GM18873 (cell line): ENCODE measurements at regions not wholly inside any gene's neighbourhood (a gene's known extent, or its start where the extent isn't known, plus 50 kb on each side); places are given as distances from the start of the nearest gene placed in this dataset.
A peak's percentile ranks its signal among the peaks of the same experiment; 100 is the strongest.

Experiments used
- ATAC-seq: cut with Tn5 transposase; IDR thresholded peaks from one replicate; pipeline ENCODE4 v1.9.1; 2021; ENCODE audit warnings: mild to moderate bottlenecking, moderate library complexity, moderate number of reproducible peaks; ENCODE audit not compliant: unreplicated experiment, low FRiP score

GRCh38 chr21:25080661-25081060, 526.6 kb downstream of the MRPL39 start:
- ATAC-seq, result no peak

GRCh38 chr21:25080141-25080540, 527.1 kb downstream of the MRPL39 start:
- no peak for ATAC-seq

- ATAC-seq, result no peak
These were observed 528.2 kb downstream of the MRPL39 start for GRCh38 chr21:25079053-25079452.

GRCh38 chr21:25062061-25062460, 545.2 kb downstream of the MRPL39 start:
- peak; percentile 86 for ATAC-seq

- peak; percentile 43 for ATAC-seq
These were observed 552.6 kb downstream of the MRPL39 start for GRCh38 chr21:25054689-25055088.

- ATAC-seq, result peak; percentile 93
These were observed 567.6 kb downstream of the MRPL39 start for GRCh38 chr21:25039461-25040380.

GRCh38 chr21:25036775-25037174, 570.5 kb downstream of the MRPL39 start:
- no peak for ATAC-seq

GRCh38 chr21:25031750-25032149, 575.5 kb downstream of the MRPL39 start:
- no peak for ATAC-seq

GRCh38 chr21:25029580-25029979, 577.7 kb downstream of the MRPL39 start:
- no peak for ATAC-seq

- ATAC-seq, result no peak
These were observed 581.7 kb downstream of the MRPL39 start for GRCh38 chr21:25025596-25025995.

GRCh38 chr21:25024639-25025038, 582.6 kb downstream of the MRPL39 start:
- no peak for ATAC-seq

GRCh38 chr21:25005388-25005787, 601.9 kb downstream of the MRPL39 start:
- no peak for ATAC-seq

- no peak for ATAC-seq
These were observed 604.6 kb downstream of the MRPL39 start for GRCh38 chr21:25002676-25003075.

- no peak for ATAC-seq
These were observed 612.1 kb downstream of the MRPL39 start for GRCh38 chr21:24995216-24995615.

GRCh38 chr21:24994717-24995116, 612.6 kb downstream of the MRPL39 start:
- ATAC-seq, result no peak

GRCh38 chr21:24989516-24989915, 617.8 kb downstream of the MRPL39 start:
- ATAC-seq, result no peak

- no peak for ATAC-seq
These were observed 618.3 kb downstream of the MRPL39 start for GRCh38 chr21:24988941-24989340.

GRCh38 chr21:24976238-24976637, 631.0 kb downstream of the MRPL39 start:
- peak; percentile 70 for ATAC-seq

- no peak for ATAC-seq
These were observed 638.2 kb downstream of the MRPL39 start for GRCh38 chr21:24969068-24969467.

- ATAC-seq, result peak; percentile 96
These were observed 651.9 kb downstream of the MRPL39 start for GRCh38 chr21:24955275-24955961.

- ATAC-seq, result no peak
These were observed 659.1 kb downstream of the MRPL39 start for GRCh38 chr21:24948186-24948585.

- no peak for ATAC-seq
These were observed 661.4 kb downstream of the MRPL39 start for GRCh38 chr21:24945910-24946309.
